SU-DHL-6 (cell line): ENCODE measurements at regions not wholly inside any gene's neighbourhood (a gene's known extent, or its start where the extent isn't known, plus 50 kb on each side); places are given as distances from the start of the nearest gene placed in this dataset.

Experiments
- H2AFZ ChIP-seq: fragments of 200-600 bp; sonication (generic); 2 replicates; pipeline ENCODE4 v1.6.1; 2014; ENCODE audit warnings: low read depth, mild to moderate bottlenecking, moderate library complexity, mixed read lengths, antibody characterized with exemption, low read length; ENCODE audit not compliant: severe bottlenecking
- H3F3A ChIP-seq: fragments of 200-600 bp; shearing (Covaris generic); 2 replicates; pipeline ENCODE4 v1.6.0; 2016; ENCODE audit warnings: antibody characterized with exemption, mild to moderate bottlenecking; ENCODE audit not compliant: insufficient read depth
- H3K27ac ChIP-seq: fragments of 200-600 bp; sonication (generic); 2 replicates; pipeline ENCODE4 v1.5.1; 2016; ENCODE audit warnings: low read depth, mild to moderate bottlenecking, low read length, moderate library complexity, mixed read lengths
- H3K27me3 ChIP-seq: fragments of 200-600 bp; sonication (generic), shearing (Covaris generic); 2 replicates; pipeline ENCODE4 v1.6.0; 2014; ENCODE audit warnings: mild to moderate bottlenecking, low read length
- H3K36me3 ChIP-seq: fragments of 200-600 bp; sonication (generic); 2 replicates; pipeline ENCODE4 v1.6.1; 2014; ENCODE audit warnings: mild to moderate bottlenecking, low read length, mixed read lengths
- H3K4me2 ChIP-seq: fragments of 300-600, 200-600 bp; shearing (Covaris generic), sonication (generic); 2 replicates; pipeline ENCODE4 v1.6.0; 2014; ENCODE audit warnings: low read length, low read depth, mild to moderate bottlenecking; ENCODE audit not compliant: poor library complexity, severe bottlenecking
- H3K4me3 ChIP-seq: fragments of 200-600 bp; sonication (generic); 2 replicates; pipeline ENCODE4 v1.5.1; 2014; ENCODE audit warnings: antibody characterized with exemption, low read length, mild to moderate bottlenecking, mixed read lengths; ENCODE audit not compliant: insufficient read depth, poor library complexity, severe bottlenecking
- H3K79me2 ChIP-seq: fragments of 200-600 bp; sonication (generic); 2 replicates; pipeline ENCODE4 v1.6.1; 2014; ENCODE audit warnings: mild to moderate bottlenecking, low read length, moderate library complexity; ENCODE audit not compliant: insufficient read depth
- H3K9ac ChIP-seq: fragments of 200-600 bp; sonication (generic); 2 replicates; pipeline ENCODE4 v1.7.0; 2014; ENCODE audit warnings: mild to moderate bottlenecking, low read length
- H3K9me2 ChIP-seq: fragments of 200-600 bp; sonication (generic); replicated peaks from 2 replicates; pipeline ENCODE4 v1.6.1; 2014; ENCODE audit warnings: low read length; ENCODE audit not compliant: insufficient read depth
- H3K9me3 ChIP-seq: fragments of 200-600 bp; sonication (generic); 2 replicates; pipeline ENCODE4 v1.6.1; 2014; ENCODE audit warnings: low read length, mixed read lengths; ENCODE audit not compliant: insufficient read depth
- H4K20me1 ChIP-seq: fragments of 200-600 bp; sonication (generic); 2 replicates; pipeline ENCODE4 v1.6.1; 2014; ENCODE audit warnings: low read depth, mild to moderate bottlenecking, antibody characterized with exemption, low read length, moderate library complexity, mixed read lengths
- CTCF ChIP-seq: fragments of 200-600 bp; sonication (generic); IDR thresholded peaks from one replicate; pipeline ENCODE4 v1.5.1; 2017; ENCODE audit warnings: antibody characterized with exemption, mild to moderate bottlenecking, low read length, moderate library complexity; ENCODE audit not compliant: insufficient read depth, poor library complexity, severe bottlenecking
- EZH2phosphoT487 ChIP-seq: fragments of 200-600 bp; sonication (generic), shearing (Covaris generic); conservative IDR thresholded peaks from 2 replicates; pipeline ENCODE4 v1.6.1; 2018; ENCODE audit warnings: mild to moderate bottlenecking, antibody characterized with exemption, low read length, moderate library complexity, mixed read lengths

- Histone ChIP-seq H3K36me3 (no peaks in the 10 kb centered on the region), H2AFZ (no peak overlapping the region), H3K79me2 (no peaks in the 10 kb centered on the region), H3F3A (no peaks in the 10 kb centered on the region), H3K9ac (no peak overlapping the region), H3K4me2 (no peak overlapping the region), H4K20me1 (no peaks in the 10 kb centered on the region), H3K9me3 (no peaks in the 10 kb centered on the region), H3K27me3 (no peaks in the 10 kb centered on the region), H3K27ac (no peak overlapping the region), H3K4me3 (no peak overlapping the region), H3K9me2 (no peaks in the 10 kb centered on the region)
- TF ChIP-seq EZH2phosphoT487 (no peak), CTCF (no peak)
Measured at GRCh38 chr3:26449996-26450395, 172.6 kb upstream of the LRRC3B start.

DNA sequence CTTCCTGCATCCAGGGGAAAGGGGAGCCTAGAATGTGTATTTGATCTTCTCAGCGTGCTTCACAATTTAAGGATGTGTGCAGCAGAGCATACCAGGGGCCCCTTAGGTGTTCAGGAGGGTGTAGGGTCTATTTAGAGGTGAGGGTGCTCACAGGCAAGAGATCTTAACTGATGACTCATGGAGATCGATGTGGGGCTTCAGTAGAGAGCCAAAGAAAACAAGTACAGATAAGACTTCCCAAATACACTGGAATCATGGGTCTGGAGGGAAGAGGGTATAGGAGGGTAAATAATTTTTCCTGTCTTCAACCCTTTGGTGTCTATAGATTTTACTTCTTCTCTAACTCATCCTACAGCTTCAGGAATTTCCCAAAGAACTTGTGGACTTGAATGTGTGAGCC, 170.2 kb upstream of the LRRC3B start:
- H3K9me3 ChIP-seq: no peaks in the 10 kb centered on the region
- no peak overlapping the region for H3K9ac ChIP-seq
- no peak overlapping the region for H3K4me3 ChIP-seq
- H4K20me1 ChIP-seq: no peaks in the 10 kb centered on the region
- no peaks in the 10 kb centered on the region for H3K79me2 ChIP-seq
- H3F3A ChIP-seq: no peaks in the 10 kb centered on the region
- TF ChIP-seq EZH2phosphoT487 (no peak), CTCF (no peak)
- no peak overlapping the region for H2AFZ ChIP-seq
- no peaks in the 10 kb centered on the region for H3K9me2 ChIP-seq
- no peak overlapping the region for H3K27ac ChIP-seq
- H3K4me2 ChIP-seq: no peak overlapping the region
- H3K27me3 ChIP-seq: no peaks in the 10 kb centered on the region
- H3K36me3 ChIP-seq: no peaks in the 10 kb centered on the region

DNA sequence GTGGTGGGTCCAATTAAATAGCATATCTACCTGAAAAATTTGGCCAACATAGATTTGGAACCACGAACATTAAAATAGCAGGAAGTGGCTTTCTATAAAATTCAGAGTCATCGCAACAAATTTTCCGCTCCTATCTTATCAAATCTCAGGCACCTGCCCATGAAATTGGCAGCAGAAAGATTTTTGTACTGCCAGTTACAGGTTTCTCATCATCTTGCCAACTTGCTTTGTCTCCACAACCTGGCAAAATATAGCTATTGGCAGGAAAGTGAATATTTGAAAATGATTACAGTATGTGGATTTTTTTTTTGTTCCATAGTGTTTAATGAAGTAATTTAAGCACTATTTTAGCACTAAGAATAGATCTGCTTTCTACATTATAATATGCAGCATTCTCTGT, 161.6 kb upstream of the LRRC3B start:
- no peaks in the 10 kb centered on the region for H3K79me2 ChIP-seq
- no peaks in the 10 kb centered on the region for H3K36me3 ChIP-seq
- no peak for TF ChIP-seq EZH2phosphoT487

DNA sequence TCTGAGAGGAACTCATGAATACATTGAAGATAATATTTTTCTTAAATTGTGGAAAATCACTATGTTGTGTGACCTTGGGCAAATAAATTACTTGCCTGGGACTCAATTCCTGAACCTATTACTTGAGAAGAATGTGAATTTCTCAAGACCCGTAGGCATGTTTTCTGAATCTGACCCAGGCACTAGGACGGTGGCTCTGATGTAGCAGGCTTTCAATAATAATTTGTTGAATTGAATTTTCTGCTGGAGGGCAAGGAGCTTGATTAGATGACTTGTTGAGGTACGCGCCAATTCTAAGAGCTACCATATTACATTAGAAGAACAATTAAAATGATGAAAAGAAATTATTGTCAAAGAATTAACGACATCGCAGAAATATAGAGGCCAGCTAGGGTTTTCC, 150.2 kb upstream of the LRRC3B start:
- Histone ChIP-seq H3K4me3 (no peak overlapping the region), H2AFZ (no peak overlapping the region), H3K36me3 (no peaks in the 10 kb centered on the region), H3K9ac (no peak overlapping the region), H3K9me3 (no peaks in the 10 kb centered on the region), H3K9me2 (no peaks in the 10 kb centered on the region), H3K27ac (no peak overlapping the region), H3K4me2 (no peak overlapping the region), H3K27me3 (no peaks in the 10 kb centered on the region), H3F3A (no peaks in the 10 kb centered on the region), H3K79me2 (no peaks in the 10 kb centered on the region), H4K20me1 (no peaks in the 10 kb centered on the region)
- TF ChIP-seq CTCF: no peak
- no peak for TF ChIP-seq EZH2phosphoT487

More for the DNA sequence above, 161.6 kb upstream of the LRRC3B start:
- Histone ChIP-seq H3K9ac (no peak overlapping the region), H3K4me3 (no peak overlapping the region), H3K4me2 (no peak overlapping the region), H3K27me3 (no peaks in the 10 kb centered on the region), H3F3A (no peaks in the 10 kb centered on the region), H3K27ac (no peak overlapping the region), H2AFZ (no peak overlapping the region), H3K9me3 (no peaks in the 10 kb centered on the region), H4K20me1 (no peaks in the 10 kb centered on the region), H3K9me2 (no peaks in the 10 kb centered on the region; the same call in 1 of the 2 replicates)
